Activated CD8-positive, alpha-beta memory T cell treated with anti-CD3 and anti-CD28 coated beads for 24 hours (primary cell): ENCODE measurements at regions not wholly inside any gene's neighbourhood (a gene's known extent, or its start where the extent isn't known, plus 50 kb on each side); places are given as distances from the start of the nearest gene placed in this dataset.
A peak's percentile ranks its signal among the peaks of the same experiment; 100 is the strongest.
"Not testable (repeated sequence)": the region's sequence is repeated elsewhere in the genome, so short reads cannot be mapped to it uniquely, and the experiment has no call there.

ENCODE experiments used
- DNase-seq: peaks from one replicate; pipeline ENCODE4 v3.0.0-alpha.2; 2020

GRCh38 chr2:91525587-91525986 is 2834.1 kb downstream of the RPIA start:
- DNase-seq: not testable (repeated sequence)

- not testable (repeated sequence) for DNase-seq
These were observed 2834.6 kb downstream of the RPIA start for GRCh38 chr2:91526083-91526482.

- not testable (repeated sequence) for DNase-seq
These were observed 2835.6 kb downstream of the RPIA start for GRCh38 chr2:91527056-91527455.

GRCh38 chr2:91527491-91528031 is 2836.1 kb downstream of the RPIA start:
- peak; percentile 51 for DNase-seq

GRCh38 chr2:91528361-91528760 is 2836.9 kb downstream of the RPIA start:
- not testable (repeated sequence) for DNase-seq

GRCh38 chr2:91536109-91536508 is 2844.6 kb downstream of the RPIA start:
- not testable (repeated sequence) for DNase-seq

GRCh38 chr2:91536549-91537263 is 2845.2 kb downstream of the RPIA start:
- not testable (repeated sequence) for DNase-seq

- not testable (repeated sequence) for DNase-seq
These were observed 2857.8 kb downstream of the RPIA start for GRCh38 chr2:91549316-91549715.

GRCh38 chr2:91558234-91558633 is 2866.8 kb downstream of the RPIA start:
- not testable (repeated sequence) for DNase-seq

GRCh38 chr2:91559269-91559668 is 2867.8 kb downstream of the RPIA start:
- DNase-seq: not testable (repeated sequence)

GRCh38 chr2:91559886-91560614 is 2868.6 kb downstream of the RPIA start:
- DNase-seq: not testable (repeated sequence)

GRCh38 chr2:91562184-91562583 is 2870.7 kb downstream of the RPIA start:
- not testable (repeated sequence) for DNase-seq

- not testable (repeated sequence) for DNase-seq
These were observed 2873.2 kb downstream of the RPIA start for GRCh38 chr2:91564700-91565099.

- DNase-seq: not testable (repeated sequence)
These were observed 2874.4 kb downstream of the RPIA start for GRCh38 chr2:91565689-91566430.

- not testable (repeated sequence) for DNase-seq
These were observed 2875.1 kb downstream of the RPIA start for GRCh38 chr2:91566611-91567010.

GRCh38 chr2:91567546-91568335 is 2876.3 kb downstream of the RPIA start:
- not testable (repeated sequence) for DNase-seq

- DNase-seq: not testable (repeated sequence)
These were observed 2877.2 kb downstream of the RPIA start for GRCh38 chr2:91568391-91569338.

GRCh38 chr2:91571239-91571923 is 2879.9 kb downstream of the RPIA start:
- not testable (repeated sequence) for DNase-seq

- DNase-seq: not testable (repeated sequence)
These were observed 2881.5 kb downstream of the RPIA start for GRCh38 chr2:91573018-91573417.

GRCh38 chr2:91573755-91574154 is 2882.3 kb downstream of the RPIA start:
- not testable (repeated sequence) for DNase-seq
